ENCODE measurements at regions not wholly inside any gene's neighbourhood (a gene's known extent, or its start where the extent isn't known, plus 50 kb on each side); places are given as distances from the start of the nearest gene placed in this dataset.
"Not testable (repeated sequence)": the region's sequence is repeated elsewhere in the genome, so short reads cannot be mapped to it uniquely, and the experiment has no call there.

DNA sequence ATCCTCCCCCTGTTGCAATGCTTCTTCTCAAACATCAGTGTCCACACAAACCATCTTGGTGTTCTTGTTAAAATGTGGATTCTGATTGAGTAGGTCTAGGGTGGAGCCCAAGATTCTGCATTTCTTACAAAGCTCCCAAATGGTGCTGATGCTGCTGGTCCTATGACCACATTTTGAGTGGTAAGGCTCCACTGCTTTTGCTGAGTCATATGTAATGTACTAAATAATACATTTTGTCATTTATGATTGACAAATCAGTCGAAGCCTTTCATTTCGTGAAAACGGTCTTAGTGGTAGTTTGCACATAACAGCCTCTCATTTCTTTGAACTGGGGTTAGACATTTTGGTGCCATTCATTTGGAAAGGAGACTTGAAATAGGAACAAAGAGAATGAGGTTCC is 286.3 kb upstream of the DPP6 start:
- not testable (repeated sequence) for H3K27ac Mint-ChIP-seq; H3K9me3 Mint-ChIP-seq; H3K27me3 Mint-ChIP-seq; H3K36me3 Mint-ChIP-seq; DNase-seq (ENCODE audit: extremely low spot score, unreplicated experiment); H3K4me1 Mint-ChIP-seq (ENCODE audit: unreplicated experiment); H3K4me3 Mint-ChIP-seq

DNA sequence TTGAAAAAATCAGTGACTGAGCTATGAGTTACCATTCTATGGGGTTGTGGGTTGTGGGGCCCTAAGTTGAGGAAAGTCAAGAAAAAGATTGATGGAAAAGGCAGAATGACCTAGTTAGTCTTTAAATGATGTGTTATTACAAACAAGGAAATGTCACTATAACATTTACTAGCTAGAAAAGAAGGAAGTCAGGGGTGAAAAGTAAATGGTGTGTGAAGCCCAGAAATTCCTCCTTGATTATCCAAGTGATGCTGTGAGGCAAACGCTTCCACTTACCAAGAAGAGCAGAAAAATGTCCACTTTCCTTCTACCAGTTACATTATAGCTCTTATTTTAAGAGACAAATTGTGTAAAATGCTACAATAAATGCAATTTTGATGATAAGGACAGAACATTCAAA is 285.3 kb upstream of the DPP6 start:
- not testable (repeated sequence) for DNase-seq (ENCODE audit: extremely low spot score, unreplicated experiment); H3K4me1 Mint-ChIP-seq (ENCODE audit: unreplicated experiment); H3K27me3 Mint-ChIP-seq; H3K9me3 Mint-ChIP-seq; H3K36me3 Mint-ChIP-seq; H3K27ac Mint-ChIP-seq; H3K4me3 Mint-ChIP-seq

DNA sequence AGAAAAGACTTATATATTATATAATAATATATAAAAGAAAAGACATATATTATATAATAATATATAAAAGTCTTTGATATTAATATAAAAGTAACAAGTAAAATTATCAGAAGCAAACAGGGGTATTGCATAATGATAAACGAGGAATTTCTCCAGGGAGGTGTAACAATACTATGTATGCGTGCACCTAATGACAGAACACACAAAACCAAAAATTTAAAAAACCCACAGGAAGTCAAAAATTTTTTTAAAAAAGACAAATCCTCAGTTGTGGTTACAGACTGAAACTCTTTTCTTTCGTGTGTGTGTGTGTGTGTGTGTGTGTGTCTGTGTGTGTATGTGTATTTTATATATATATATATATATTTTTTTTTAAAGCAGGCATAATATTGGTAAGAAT is 279.2 kb upstream of the DPP6 start:
- H3K36me3 Mint-ChIP-seq: no peaks in the 10 kb centered on the region

DNA sequence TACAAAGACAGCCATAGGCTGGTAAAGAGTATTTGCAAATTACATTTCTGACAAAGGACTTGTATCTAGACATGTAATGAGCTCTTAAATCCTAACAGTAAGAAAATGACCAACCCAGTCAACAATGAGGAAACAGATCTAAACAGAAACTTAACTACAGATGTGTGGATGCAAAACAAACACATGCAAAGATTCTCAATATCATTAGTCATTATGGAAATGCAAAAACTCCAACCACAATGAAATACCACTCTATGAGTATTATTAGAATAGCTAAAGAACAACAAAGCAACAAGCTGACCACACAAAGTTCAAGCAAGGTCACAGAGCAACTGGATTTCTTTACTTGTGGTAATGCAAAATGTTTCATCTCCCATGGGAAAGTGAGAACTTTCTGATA is 275.3 kb upstream of the DPP6 start:
- H3K27me3 Mint-ChIP-seq; H3K4me1 Mint-ChIP-seq (ENCODE audit: unreplicated experiment); H3K36me3 Mint-ChIP-seq; DNase-seq (ENCODE audit: extremely low spot score, unreplicated experiment); H3K4me3 Mint-ChIP-seq; H3K27ac Mint-ChIP-seq; H3K9me3 Mint-ChIP-seq: not testable (repeated sequence)

More for the DNA sequence above, 279.2 kb upstream of the DPP6 start:
- no peak overlapping the region for H3K27ac Mint-ChIP-seq
- no peak overlapping the region for H3K4me3 Mint-ChIP-seq
- no peaks in the 10 kb centered on the region for H3K4me1 Mint-ChIP-seq (ENCODE audit: unreplicated experiment)
- DNase-seq (ENCODE audit: extremely low spot score, unreplicated experiment): no peak
- TF ChIP-seq, protein P1, sequence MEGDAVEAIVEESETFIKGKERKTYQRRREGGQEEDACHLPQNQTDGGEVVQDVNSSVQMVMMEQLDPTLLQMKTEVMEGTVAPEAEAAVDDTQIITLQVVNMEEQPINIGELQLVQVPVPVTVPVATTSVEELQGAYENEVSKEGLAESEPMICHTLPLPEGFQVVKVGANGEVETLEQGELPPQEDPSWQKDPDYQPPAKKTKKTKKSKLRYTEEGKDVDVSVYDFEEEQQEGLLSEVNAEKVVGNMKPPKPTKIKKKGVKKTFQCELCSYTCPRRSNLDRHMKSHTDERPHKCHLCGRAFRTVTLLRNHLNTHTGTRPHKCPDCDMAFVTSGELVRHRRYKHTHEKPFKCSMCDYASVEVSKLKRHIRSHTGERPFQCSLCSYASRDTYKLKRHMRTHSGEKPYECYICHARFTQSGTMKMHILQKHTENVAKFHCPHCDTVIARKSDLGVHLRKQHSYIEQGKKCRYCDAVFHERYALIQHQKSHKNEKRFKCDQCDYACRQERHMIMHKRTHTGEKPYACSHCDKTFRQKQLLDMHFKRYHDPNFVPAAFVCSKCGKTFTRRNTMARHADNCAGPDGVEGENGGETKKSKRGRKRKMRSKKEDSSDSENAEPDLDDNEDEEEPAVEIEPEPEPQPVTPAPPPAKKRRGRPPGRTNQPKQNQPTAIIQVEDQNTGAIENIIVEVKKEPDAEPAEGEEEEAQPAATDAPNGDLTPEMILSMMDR (conservative IDR thresholded peaks at IDR 0.05): no peak
- H3K27me3 Mint-ChIP-seq: no peaks in the 10 kb centered on the region
- no peaks in the 10 kb centered on the region for H3K9me3 Mint-ChIP-seq

DNA sequence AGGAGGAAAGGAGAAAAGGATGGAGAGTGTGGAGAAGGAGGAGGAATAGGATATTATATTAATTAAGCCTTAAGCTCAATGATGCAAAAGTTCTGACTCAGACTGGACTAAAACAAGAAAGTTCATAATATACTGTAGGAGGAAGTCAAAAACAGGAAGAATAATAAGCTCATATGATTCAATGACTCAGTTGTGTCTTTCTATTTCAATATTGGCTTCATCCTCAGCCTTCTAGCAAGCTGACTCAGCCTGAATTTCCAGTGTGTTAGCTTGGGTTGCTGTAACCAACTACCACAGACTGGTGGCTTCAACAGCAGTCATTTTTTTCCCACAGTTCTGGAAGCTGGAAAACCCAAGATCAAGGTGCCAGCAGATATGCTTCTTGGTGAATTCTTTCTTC is 254.8 kb upstream of the DPP6 start:
- not testable (repeated sequence) for H3K4me3 Mint-ChIP-seq; H3K4me1 Mint-ChIP-seq (ENCODE audit: unreplicated experiment); H3K27me3 Mint-ChIP-seq; DNase-seq (ENCODE audit: extremely low spot score, unreplicated experiment); H3K36me3 Mint-ChIP-seq; H3K9me3 Mint-ChIP-seq; H3K27ac Mint-ChIP-seq

DNA sequence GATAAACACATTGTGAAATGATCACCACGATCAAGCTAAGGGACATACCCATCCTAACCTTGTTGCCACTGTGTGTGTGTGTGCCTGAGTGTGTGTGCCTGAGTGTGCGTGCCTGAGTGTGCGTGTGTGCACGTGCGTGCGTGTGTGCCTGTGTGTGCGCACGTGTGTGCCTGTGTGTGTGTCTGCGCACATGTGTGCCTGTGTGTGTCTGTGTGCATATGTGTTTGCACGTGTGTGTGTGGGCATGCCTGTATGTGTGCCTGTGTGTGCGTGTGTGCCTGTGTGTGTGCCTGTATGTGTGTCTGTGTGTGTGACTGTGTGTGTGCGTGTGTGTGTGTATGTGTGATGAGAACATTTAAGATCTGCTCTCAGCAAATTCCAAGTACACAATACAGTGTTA is 244.1 kb upstream of the DPP6 start:
- Mint-ChIP-seq H3K9me3 (no peaks in the 10 kb centered on the region), H3K27me3 (no peaks in the 10 kb centered on the region), H3K36me3 (no peaks in the 10 kb centered on the region), H3K27ac (no peak overlapping the region), H3K4me3 (no peak overlapping the region), H3K4me1 (ENCODE audit: unreplicated experiment) (no peaks in the 10 kb centered on the region)
- no peak for DNase-seq (ENCODE audit: extremely low spot score, unreplicated experiment)
- TF ChIP-seq, protein P1 (conservative IDR thresholded peaks at IDR 0.05): no peak

DNA sequence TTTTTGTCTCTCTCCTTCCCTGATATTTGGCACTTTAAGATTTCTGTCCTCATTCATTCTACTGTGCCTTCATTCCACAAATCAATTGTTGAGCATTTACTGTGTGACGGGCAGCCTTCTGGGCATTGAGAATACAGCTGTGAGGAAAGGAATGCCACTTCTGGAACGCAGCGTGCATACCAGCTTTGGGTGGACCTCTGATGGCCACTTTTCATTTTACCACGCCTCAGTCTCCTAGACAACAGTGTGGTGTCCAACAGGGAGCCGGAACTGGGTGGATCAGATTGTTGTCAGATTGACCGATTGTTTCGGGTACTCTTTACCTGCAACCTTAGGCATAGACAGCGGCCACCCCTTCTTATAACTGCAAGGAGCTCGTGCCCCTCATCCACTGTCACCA is 222.7 kb upstream of the DPP6 start:
- no peaks in the 10 kb centered on the region for H3K27me3 Mint-ChIP-seq
- H3K9me3 Mint-ChIP-seq: peaks cover 4% of the 10 kb centered on the region
- H3K36me3 Mint-ChIP-seq: no peaks in the 10 kb centered on the region
- DNase-seq (ENCODE audit: extremely low spot score, unreplicated experiment): no peak
- TF ChIP-seq, protein P1 (conservative IDR thresholded peaks at IDR 0.05): no peak
- no peaks in the 10 kb centered on the region for H3K4me1 Mint-ChIP-seq (ENCODE audit: unreplicated experiment)
- no peak overlapping the region for H3K4me3 Mint-ChIP-seq
- no peak overlapping the region for H3K27ac Mint-ChIP-seq

DNA sequence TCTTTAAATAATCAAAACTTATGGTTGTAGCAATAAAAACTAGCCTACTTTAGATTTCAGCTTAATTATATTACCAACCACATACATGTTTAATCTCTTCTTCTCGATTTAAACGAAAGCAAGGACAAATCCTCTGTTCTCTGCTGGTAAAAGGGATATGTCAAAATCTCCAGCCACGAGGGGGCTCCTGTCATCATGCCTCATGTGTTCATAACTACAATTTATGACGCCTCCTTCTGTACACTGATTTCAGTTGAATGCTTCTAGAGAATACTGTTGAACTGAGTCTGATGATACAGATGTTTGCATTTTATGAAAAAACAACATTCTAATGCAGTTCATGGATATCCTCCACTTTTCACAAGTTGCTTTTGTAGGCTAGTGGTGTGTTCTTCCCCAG is 220.0 kb upstream of the DPP6 start:
- Mint-ChIP-seq H3K27ac (no peak overlapping the region), H3K4me3 (no peak overlapping the region), H3K4me1 (ENCODE audit: unreplicated experiment) (no peaks in the 10 kb centered on the region), H3K27me3 (no peaks in the 10 kb centered on the region), H3K36me3 (no peaks in the 10 kb centered on the region), H3K9me3 (peaks cover 4% of the 10 kb centered on the region)
- TF ChIP-seq, protein P1 (conservative IDR thresholded peaks at IDR 0.05): no peak
- DNase-seq (ENCODE audit: extremely low spot score, unreplicated experiment): no peak
